Motor neuron (in vitro differentiated cells): ENCODE measurements at regions not wholly inside any gene's neighbourhood (a gene's known extent, or its start where the extent isn't known, plus 50 kb on each side); places are given as distances from the start of the nearest gene placed in this dataset.

Source experiments
- ATAC-seq, 8 experiments: fragments of 200-7000 bp; cut with Tn5 transposase; replicated peaks in 6 of 8; 2 replicates each; pipeline ENCODE4 v1.8.0; 2021; ENCODE audit warnings: mild to moderate bottlenecking in 8 of 8, moderate library complexity in 8 of 8
- H3K27ac ChIP-seq, 2 donors: fragments of 250-450 bp; sonication (Bioruptor Pico); 2 replicates each; pipeline ENCODE4 v1.9.0; 2021; ENCODE audit warnings: antibody characterized with exemption in 2 of 2, mild to moderate bottlenecking in 2 of 2, moderate library complexity in 1 of 2
- H3K4me1 ChIP-seq, 2 donors: fragments of 250-450 bp; sonication (Bioruptor Pico); replicated peaks in 1 of 2; 2 replicates each; pipeline ENCODE4 v1.6.1; 2021; ENCODE audit warnings: antibody characterized with exemption in 2 of 2, mild to moderate bottlenecking in 2 of 2, moderate library complexity in 1 of 2
- H3K4me3 ChIP-seq, 5 donors: fragments of 250-450 bp; sonication (Bioruptor Pico); 2 replicates each; pipeline ENCODE4 v1.9.0; 2021; ENCODE audit warnings: antibody characterized with exemption in 5 of 5, mild to moderate bottlenecking in 5 of 5, moderate library complexity in 4 of 5
- WGBS, 10 experiments: fragments of 450-650 bp; shearing (Covaris generic); methylation state at CpG; one replicate each; pipeline ENCODE4 v1.0.0; 2022; 5-methylcytosine and 5-hydroxymethylcytosine counted together
- in situ Hi-C, 9 experiments: fragments of 400-800 bp; cut with MboI; loops; one replicate each; pipeline ENCODE4 v1.15.0; 2021; ENCODE audit warnings: low sequenced_read_pairs in 9 of 9, low pct_unique_long_range_greater_than_20kb in 2 of 9; ENCODE audit not compliant: unreplicated experiment in 9 of 9

- Histone ChIP-seq H3K4me1 (peaks cover 17 to 26% of the 10 kb centered on the region in 2 donors), H3K27ac (no peak overlapping the region), H3K4me3 (no peak overlapping the region)
- ATAC-seq: peak in 1 of 8 experiments; percentile 6
- in situ Hi-C loops: no loop called here
- 20 to 100% (median 89%) methylated on average over 1 to 14 of the region's 32 CpGs; no CpG with 5 or more reads in 4 of the 10 experiments for WGBS, 10 experiments
Measured at GRCh38 chr16:86869288-86870022, 291.1 kb downstream of the FOXL1 start.

GRCh38 chr16:86870380-86870779, 292.0 kb downstream of the FOXL1 start:
- in situ Hi-C loops: no loop called here
- Histone ChIP-seq H3K27ac (no peak overlapping the region), H3K4me3 (no peak overlapping the region), H3K4me1 (peaks cover 17 to 26% of the 10 kb centered on the region in 2 donors)
- 33 to 100% (median 87%) methylated on average over 1 to 9 of the region's 9 CpGs; no CpG with 5 or more reads in 2 of the 10 experiments for WGBS, 10 experiments
- ATAC-seq: peak in 5 of 8 experiments; percentile 46 to 77 (median 75)

GRCh38 chr16:86872131-86872530, 293.8 kb downstream of the FOXL1 start:
- 0 to 100% (median 82%) methylated on average over 1 to 5 of the region's 9 CpGs; no CpG with 5 or more reads in 4 of the 10 experiments for WGBS, 10 experiments
- Histone ChIP-seq H3K27ac (no peak overlapping the region), H3K4me3 (no peak overlapping the region), H3K4me1 (peaks cover 17 to 20% of the 10 kb centered on the region in 2 donors)
- in situ Hi-C loops: no loop called here
- ATAC-seq: no peak

GRCh38 chr16:86872833-86873232, 294.5 kb downstream of the FOXL1 start:
- Histone ChIP-seq H3K4me1 (peaks cover 17 to 20% of the 10 kb centered on the region in 2 donors), H3K4me3 (no peak overlapping the region), H3K27ac (no peak overlapping the region)
- WGBS, 10 experiments: 40 to 85% (median 80%) methylated on average over 1 to 4 of the region's 8 CpGs; no CpG with 5 or more reads in 6 of the 10 experiments
- ATAC-seq: no peak
- in situ Hi-C loops: no loop called here

GRCh38 chr16:86874141-86874540, 295.8 kb downstream of the FOXL1 start:
- ATAC-seq: peak in 2 of 8 experiments; percentile 41 to 56
- in situ Hi-C loops: no loop called here

GRCh38 chr16:86876499-86876898, 298.1 kb downstream of the FOXL1 start:
- no peak for ATAC-seq
- no peak overlapping the region for H3K27ac ChIP-seq
- WGBS, 10 experiments: 42 to 100% (median 75%) methylated on average over 1 to 10 of the region's 10 CpGs; no CpG with 5 or more reads in 1 of the 10 experiments
- no peak overlapping the region for H3K4me3 ChIP-seq
- peaks cover 9 to 11% of the 10 kb centered on the region in 2 donors for H3K4me1 ChIP-seq
- in situ Hi-C loops: no loop called here

More at GRCh38 chr16:86874141-86874540, 295.8 kb downstream of the FOXL1 start:
- H3K27ac ChIP-seq: no peak overlapping the region
- H3K4me3 ChIP-seq: no peak overlapping the region
- peaks cover 19 to 20% of the 10 kb centered on the region in 2 donors for H3K4me1 ChIP-seq
- WGBS, 10 experiments: 0 to 53% (median 20%) methylated on average over 1 to 2 of the region's 2 CpGs; no CpG with 5 or more reads in 7 of the 10 experiments

- Histone ChIP-seq H3K4me1 (peaks cover 9 to 11% of the 10 kb centered on the region in 2 donors), H3K27ac (no peak overlapping the region), H3K4me3 (no peak overlapping the region)
- in situ Hi-C loops: no loop called here
- 52 to 86% (median 78%) methylated on average over 4 to 10 of the region's 10 CpGs for WGBS, 10 experiments
- no peak for ATAC-seq
Measured at GRCh38 chr16:86877108-86877507, 298.8 kb downstream of the FOXL1 start.

- 24 to 76% (median 60%) methylated on average over 1 to 2 of the region's 2 CpGs; no CpG with 5 or more reads in 1 of the 10 experiments for WGBS, 10 experiments
- H3K4me1 ChIP-seq: peaks cover 9 to 11% of the 10 kb centered on the region in 2 donors
- H3K4me3 ChIP-seq: no peak overlapping the region
- in situ Hi-C loops: no loop called here
- no peak overlapping the region for H3K27ac ChIP-seq
- ATAC-seq: no peak
Measured at GRCh38 chr16:86877835-86878234, 299.5 kb downstream of the FOXL1 start.

- in situ Hi-C loops: no loop called here
- peak in 3 of 8 experiments; percentile 57 to 64 (median 61) for ATAC-seq
- 30 to 100% (median 73%) methylated on average over 1 to 23 of the region's 38 CpGs; no CpG with 5 or more reads in 2 of the 10 experiments for WGBS, 10 experiments
- H3K4me1 ChIP-seq: peaks cover 10 to 13% of the 10 kb centered on the region in 2 donors
- H3K4me3 ChIP-seq: no peak overlapping the region
- H3K27ac ChIP-seq: peak overlapping the region in 1 of 2 donors; percentile 1
Measured at GRCh38 chr16:86878236-86879080, 300.1 kb downstream of the FOXL1 start.

- no peak for ATAC-seq
- in situ Hi-C loops: no loop called here
- peaks cover 16 to 18% of the 10 kb centered on the region in 2 donors for H3K4me1 ChIP-seq
- WGBS, 10 experiments: 74 to 100% (median 92%) methylated on average over 1 to 6 of the region's 11 CpGs; no CpG with 5 or more reads in 2 of the 10 experiments
- H3K4me3 ChIP-seq: no peak overlapping the region
- H3K27ac ChIP-seq: no peak overlapping the region
Measured at GRCh38 chr16:86879268-86879667, 300.9 kb downstream of the FOXL1 start.

GRCh38 chr16:86880316-86881117, 302.2 kb downstream of the FOXL1 start:
- in situ Hi-C loops: no loop called here
- WGBS, 10 experiments: 27 to 93% (median 77%) methylated on average over 1 to 8 of the region's 14 CpGs; no CpG with 5 or more reads in 4 of the 10 experiments
- H3K4me3 ChIP-seq: no peak overlapping the region
- H3K27ac ChIP-seq: no peak overlapping the region
- H3K4me1 ChIP-seq: peaks cover 20 to 24% of the 10 kb centered on the region in 2 donors
- ATAC-seq: peak in 1 of 8 experiments; percentile 67

- Histone ChIP-seq H3K4me3 (no peak overlapping the region), H3K27ac (no peak overlapping the region), H3K4me1 (peaks cover 20 to 24% of the 10 kb centered on the region in 2 donors)
- no peak for ATAC-seq
- in situ Hi-C loops: no loop called here
- 53 to 100% (median 86%) methylated on average over 1 to 10 of the region's 12 CpGs; no CpG with 5 or more reads in 5 of the 10 experiments for WGBS, 10 experiments
Measured at GRCh38 chr16:86881118-86881510, 302.8 kb downstream of the FOXL1 start.
